Gastroesophageal sphincter (tissue), 3 donors: ENCODE measurements at regions not wholly inside any gene's neighbourhood (a gene's known extent, or its start where the extent isn't known, plus 50 kb on each side); places are given as distances from the start of the nearest gene placed in this dataset.

Experiments used
- POLR2AphosphoS5 ChIP-seq: sonication (generic); formaldehyde crosslinking; IDR thresholded peaks from one replicate; pipeline ENCODE4 v1.6.1; 2017; ENCODE audit warnings: antibody characterized with exemption
- TF ChIP-seq, protein P1 (sequence below), 4 experiments: fragments of 200-600 bp in 2 of 4; fragments of 450-650 bp in 2 of 4; sonication (generic) in 1 of 4; IDR thresholded peaks; one replicate each; pipeline ENCODE4 v1.5.1; 2017 to 2019; ENCODE audit warnings: antibody characterized with exemption in 4 of 4, mild to moderate bottlenecking in 2 of 4, moderate library complexity in 2 of 4

DNA sequence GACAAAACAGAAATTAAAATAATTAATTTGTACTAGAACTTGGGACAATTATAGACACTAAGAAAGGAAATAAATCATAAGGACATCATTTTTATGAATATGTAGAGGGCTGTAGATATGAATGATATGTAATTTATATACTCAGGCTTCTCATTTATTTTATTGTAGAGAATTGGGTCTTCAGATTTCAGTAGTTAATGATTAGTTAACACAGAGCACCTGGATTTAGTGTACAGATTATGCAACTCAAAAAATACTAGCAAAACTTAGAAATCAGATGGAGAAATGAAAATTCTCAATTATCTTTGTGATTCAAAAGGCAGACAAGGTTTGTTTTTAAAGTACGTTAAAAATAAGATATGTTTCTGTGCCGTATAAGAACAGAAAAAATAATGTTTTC lies 1311.7 kb upstream of the SLC39A10 start:
- TF ChIP-seq, protein P1, sequence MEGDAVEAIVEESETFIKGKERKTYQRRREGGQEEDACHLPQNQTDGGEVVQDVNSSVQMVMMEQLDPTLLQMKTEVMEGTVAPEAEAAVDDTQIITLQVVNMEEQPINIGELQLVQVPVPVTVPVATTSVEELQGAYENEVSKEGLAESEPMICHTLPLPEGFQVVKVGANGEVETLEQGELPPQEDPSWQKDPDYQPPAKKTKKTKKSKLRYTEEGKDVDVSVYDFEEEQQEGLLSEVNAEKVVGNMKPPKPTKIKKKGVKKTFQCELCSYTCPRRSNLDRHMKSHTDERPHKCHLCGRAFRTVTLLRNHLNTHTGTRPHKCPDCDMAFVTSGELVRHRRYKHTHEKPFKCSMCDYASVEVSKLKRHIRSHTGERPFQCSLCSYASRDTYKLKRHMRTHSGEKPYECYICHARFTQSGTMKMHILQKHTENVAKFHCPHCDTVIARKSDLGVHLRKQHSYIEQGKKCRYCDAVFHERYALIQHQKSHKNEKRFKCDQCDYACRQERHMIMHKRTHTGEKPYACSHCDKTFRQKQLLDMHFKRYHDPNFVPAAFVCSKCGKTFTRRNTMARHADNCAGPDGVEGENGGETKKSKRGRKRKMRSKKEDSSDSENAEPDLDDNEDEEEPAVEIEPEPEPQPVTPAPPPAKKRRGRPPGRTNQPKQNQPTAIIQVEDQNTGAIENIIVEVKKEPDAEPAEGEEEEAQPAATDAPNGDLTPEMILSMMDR (IDR thresholded peaks at IDR 0.05), result no peak
- no peak for TF ChIP-seq POLR2AphosphoS5
